ENCODE measurements at regions not wholly inside any gene's neighbourhood (a gene's known extent, or its start where the extent isn't known, plus 50 kb on each side); places are given as distances from the start of the nearest gene placed in this dataset.

GRCh38 chr5:74205767-74206578 is 434.6 kb downstream of the ENC1 start:
- H3K9me3 ChIP-seq (ENCODE audit: control insufficient read depth in 1 of 2, insufficient read depth in 1 of 2, low read depth in 1 of 2, low read length in 2 of 2), result no peaks in the 10 kb centered on the region
- no peaks in the 10 kb centered on the region for H3K36me3 ChIP-seq (ENCODE audit: control insufficient read depth in 1 of 2, insufficient read depth in 2 of 2, low read length in 2 of 2)
- intact Hi-C loops (cut with micrococcal nuclease), result no loop called here
- peaks cover 2 to 10% of the 10 kb centered on the region in 2 experiments; a peak in 2 of 4 replicates for H3K4me1 ChIP-seq (ENCODE audit: control insufficient read depth in 1 of 2, insufficient read depth in 2 of 2, low read length in 2 of 2)
- H3K4me2 ChIP-seq (ENCODE audit: low read length), result no peak overlapping the region
- no peak overlapping the region for H3K27ac ChIP-seq (ENCODE audit: low read depth, low read length)
- BruUV-seq (replicated peaks), result no TSS peak
- ATAC-seq (no peak), DNase-seq (ENCODE audit: low read depth, low spot score) (no peak)
- no peaks in the 10 kb centered on the region for H3K79me2 ChIP-seq (ENCODE audit: insufficient read depth, low read length)
- no peak overlapping the region for H3K9ac ChIP-seq (ENCODE audit: low read length)
- RAD21 ChIA-PET (ENCODE audit: low non-redundant PET in 1 of 2, low total read pairs in 2 of 2, uncharacterized antibody in 2 of 2, unreplicated experiment in 2 of 2), result no interaction called here
- H2AFZ ChIP-seq (ENCODE audit: low read depth, low read length, poor library complexity, severe bottlenecking), result no peak overlapping the region
- H3K27me3 ChIP-seq (ENCODE audit: insufficient read depth, low read length), result no peaks in the 10 kb centered on the region
- no peaks in the 10 kb centered on the region for H3K9me2 ChIP-seq (ENCODE audit: insufficient read depth)
- TF ChIP-seq CBX3 (IDR thresholded peaks at IDR 0.05; ENCODE audit: low read depth), result no peak
- TF ChIP-seq POLR2A (IDR thresholded peaks at IDR 0.05; ENCODE audit: borderline replicate concordance, extremely low read depth, insufficient read depth, insufficient read length), result no peak
- no peak for TF ChIP-seq JUND (IDR thresholded peaks at IDR 0.05)
- no peak for TF ChIP-seq YY1 (IDR thresholded peaks at IDR 0.05; ENCODE audit: extremely low read depth, insufficient replicate concordance, low read depth, low read length)
- TF ChIP-seq EZH2phosphoT487 (IDR thresholded peaks at IDR 0.05; ENCODE audit: borderline replicate concordance), result no peak
- no peak for TF ChIP-seq ATF3 (IDR thresholded peaks at IDR 0.05)
- TF ChIP-seq ZNF274 (IDR thresholded peaks at IDR 0.05; ENCODE audit: low read depth, low read length), result no peak
- no peak for TF ChIP-seq SIN3A (IDR thresholded peaks at IDR 0.05; ENCODE audit: low read depth)
- no peak for TF ChIP-seq EGR1 (IDR thresholded peaks at IDR 0.05; ENCODE audit: low read depth)
- TF ChIP-seq SP1 (IDR thresholded peaks at IDR 0.05; ENCODE audit: low read depth), result no peak
- TF ChIP-seq FOSL1 (IDR thresholded peaks at IDR 0.05; ENCODE audit: low read depth), result no peak
- TF ChIP-seq, protein P1, sequence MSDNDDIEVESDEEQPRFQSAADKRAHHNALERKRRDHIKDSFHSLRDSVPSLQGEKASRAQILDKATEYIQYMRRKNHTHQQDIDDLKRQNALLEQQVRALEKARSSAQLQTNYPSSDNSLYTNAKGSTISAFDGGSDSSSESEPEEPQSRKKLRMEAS (IDR thresholded peaks at IDR 0.05), result no peak
- TF ChIP-seq POLR2AphosphoS5 (IDR thresholded peaks at IDR 0.05; ENCODE audit: low read depth, low read length), result no peak
- TF ChIP-seq ZBTB33 (IDR thresholded peaks at IDR 0.05; ENCODE audit: extremely low read depth, insufficient replicate concordance, low read length), result no peak
- TF ChIP-seq RAD21 (IDR thresholded peaks at IDR 0.05; ENCODE audit: low read depth), result no peak
- no peak for TF ChIP-seq EZH2 (IDR thresholded peaks at IDR 0.05)
- no peak for TF ChIP-seq SRF (IDR thresholded peaks at IDR 0.05; ENCODE audit: low read depth)
- TF ChIP-seq, protein P2, sequence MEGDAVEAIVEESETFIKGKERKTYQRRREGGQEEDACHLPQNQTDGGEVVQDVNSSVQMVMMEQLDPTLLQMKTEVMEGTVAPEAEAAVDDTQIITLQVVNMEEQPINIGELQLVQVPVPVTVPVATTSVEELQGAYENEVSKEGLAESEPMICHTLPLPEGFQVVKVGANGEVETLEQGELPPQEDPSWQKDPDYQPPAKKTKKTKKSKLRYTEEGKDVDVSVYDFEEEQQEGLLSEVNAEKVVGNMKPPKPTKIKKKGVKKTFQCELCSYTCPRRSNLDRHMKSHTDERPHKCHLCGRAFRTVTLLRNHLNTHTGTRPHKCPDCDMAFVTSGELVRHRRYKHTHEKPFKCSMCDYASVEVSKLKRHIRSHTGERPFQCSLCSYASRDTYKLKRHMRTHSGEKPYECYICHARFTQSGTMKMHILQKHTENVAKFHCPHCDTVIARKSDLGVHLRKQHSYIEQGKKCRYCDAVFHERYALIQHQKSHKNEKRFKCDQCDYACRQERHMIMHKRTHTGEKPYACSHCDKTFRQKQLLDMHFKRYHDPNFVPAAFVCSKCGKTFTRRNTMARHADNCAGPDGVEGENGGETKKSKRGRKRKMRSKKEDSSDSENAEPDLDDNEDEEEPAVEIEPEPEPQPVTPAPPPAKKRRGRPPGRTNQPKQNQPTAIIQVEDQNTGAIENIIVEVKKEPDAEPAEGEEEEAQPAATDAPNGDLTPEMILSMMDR (IDR thresholded peaks at IDR 0.05 in 2 of 3, conservative IDR thresholded peaks at IDR 0.05 in 1 of 3; ENCODE audit: borderline replicate concordance in 1 of 3, insufficient read depth in 1 of 3, low read depth in 2 of 3, low read length in 2 of 3), result no peak
- CTCF ChIA-PET, result no interaction called here
- H3K4me3 ChIP-seq (replicated peaks in 1 of 2; ENCODE audit: low read depth in 1 of 2, low read length in 2 of 2), result no peak overlapping the region
- no peaks in the 10 kb centered on the region for H4K20me1 ChIP-seq (ENCODE audit: insufficient read depth)
- POLR2A ChIA-PET, result no interaction called here
